H1 (cell line): ENCODE measurements at regions not wholly inside any gene's neighbourhood (a gene's known extent, or its start where the extent isn't known, plus 50 kb on each side); places are given as distances from the start of the nearest gene placed in this dataset.

ENCODE experiments used
- KDM1A ChIP-seq: fragments of 200-600, 300-600 bp; sonication (generic); IDR thresholded peaks from 2 replicates; pipeline ENCODE4 v1.7.1; 2016; ENCODE audit warnings: mild to moderate bottlenecking, low read length, borderline replicate concordance
- NRF1 ChIP-seq: IDR thresholded peaks from 2 replicates; pipeline ENCODE4 v1.6.1; 2011; ENCODE audit warnings: mild to moderate bottlenecking, low read depth, low read length, improper control_type of control experiment
- POLR2AphosphoS5 ChIP-seq: IDR thresholded peaks from 2 replicates; pipeline ENCODE4 v1.6.1; 2011; ENCODE audit warnings: low read depth, low read length
- TEAD4 ChIP-seq: IDR thresholded peaks from 2 replicates; pipeline ENCODE4 v1.6.1; 2012; ENCODE audit warnings: low read depth, low read length, inconsistent platforms, mixed read lengths

GRCh38 chr11:129723146-129723760, 92.4 kb upstream of the TMEM45B start (continued):
- TF ChIP-seq KDM1A (no peak), TEAD4 (no peak), NRF1 (no peak), POLR2AphosphoS5 (no peak)
